NCI-H82 (cell line): ENCODE measurements at regions not wholly inside any gene's neighbourhood (a gene's known extent, or its start where the extent isn't known, plus 50 kb on each side); places are given as distances from the start of the nearest gene placed in this dataset.
A peak's percentile ranks its signal among the peaks of the same experiment; 100 is the strongest.
"Not testable (repeated sequence)": the region's sequence is repeated elsewhere in the genome, so short reads cannot be mapped to it uniquely, and the experiment has no call there.

Experiments used
- DNase-seq: peaks from one replicate; lab custom pipeline; 2025; lab: John Stamatoyannopoulos, UW

DNA sequence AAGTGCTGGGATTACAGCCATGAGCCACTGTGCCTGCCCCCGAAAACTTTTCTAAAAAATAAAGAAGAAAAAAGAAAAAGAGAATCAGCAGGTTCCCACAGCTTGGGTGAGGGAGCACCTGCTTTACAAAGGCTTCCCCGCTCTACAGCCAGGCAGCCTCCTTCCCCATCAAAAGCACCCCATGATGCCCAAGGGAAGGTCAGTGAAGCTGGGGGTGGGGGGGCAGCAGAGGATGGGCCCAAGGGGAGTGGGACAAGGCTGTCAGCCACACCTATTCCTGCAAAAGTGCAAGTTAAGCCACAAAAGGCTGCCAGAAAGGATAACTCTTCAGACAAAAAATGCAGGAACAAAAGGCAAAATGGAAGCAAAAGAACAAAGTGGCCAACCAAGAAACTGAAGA is 72.5 kb downstream of the FAM50B start:
- no peak for DNase-seq

DNA sequence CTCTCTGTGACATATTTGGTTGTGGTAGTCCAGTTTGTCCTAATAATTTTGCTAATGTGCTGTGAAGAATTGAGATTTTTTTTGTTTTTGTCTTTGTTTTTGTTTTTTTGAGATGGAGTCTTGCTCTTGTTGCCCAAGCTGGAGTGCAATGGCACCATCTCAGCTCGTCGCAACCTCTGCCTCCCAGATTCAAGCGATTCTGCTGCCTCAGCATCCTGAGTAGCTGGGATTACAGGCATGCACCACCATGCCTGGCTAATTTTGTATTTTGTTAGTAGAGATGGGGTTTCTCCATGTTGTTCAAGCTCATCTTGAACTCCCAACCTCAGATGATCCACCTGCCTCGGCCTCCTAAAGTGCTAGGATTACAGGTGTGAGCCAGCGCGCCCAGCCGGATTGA is 73.4 kb downstream of the FAM50B start:
- DNase-seq: not testable (repeated sequence)

DNA sequence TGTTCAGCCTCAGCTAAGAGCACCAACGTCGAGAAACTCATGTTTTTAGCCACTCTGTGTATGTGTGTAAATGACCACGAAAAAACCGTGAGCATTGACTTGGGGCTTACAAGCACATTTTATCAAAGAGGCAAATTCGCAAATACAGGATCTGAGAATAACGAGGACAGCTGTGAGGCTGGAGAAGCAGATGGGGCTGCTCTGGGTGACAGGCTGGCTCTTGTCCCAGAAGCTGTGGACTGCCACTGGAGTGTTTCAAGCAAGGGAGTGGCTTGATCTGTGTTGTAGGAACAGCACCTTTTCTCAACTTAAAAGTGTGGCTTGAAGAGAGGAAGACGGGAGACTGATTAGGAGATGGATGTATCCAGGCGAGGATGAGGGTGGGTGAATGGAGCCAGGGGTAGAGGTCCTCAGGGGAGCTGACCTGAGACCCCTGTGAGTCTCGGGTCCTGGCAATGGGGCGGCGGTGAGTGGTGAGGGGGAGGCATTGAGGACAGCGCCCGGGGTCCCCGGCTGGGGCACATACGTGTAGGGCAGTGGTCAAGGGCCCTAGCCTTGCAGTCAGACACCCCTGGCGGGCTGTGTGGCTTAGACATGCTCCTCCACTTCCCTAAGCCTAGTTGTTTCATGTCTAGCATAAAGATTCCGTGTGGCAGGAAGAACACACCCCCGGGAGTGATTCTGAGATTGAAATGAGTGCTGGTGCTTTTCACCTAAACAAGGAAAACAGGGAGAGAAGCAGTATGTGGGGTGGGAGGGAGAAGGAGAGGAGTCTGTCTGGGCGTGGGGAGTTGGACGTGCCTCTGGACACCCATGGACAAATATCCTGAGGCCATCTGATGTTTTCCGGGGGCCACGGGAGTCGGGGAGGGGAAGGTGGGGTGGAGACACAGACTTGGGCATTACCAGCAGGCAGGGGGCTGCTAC is 76.3 kb downstream of the FAM50B start:
- peak; percentile 24 for DNase-seq

- no peak for DNase-seq
Measured at GRCh38 chr6:3926150-3926482, 76.9 kb downstream of the FAM50B start.

GRCh38 chr6:3928111-3928510 is 78.9 kb downstream of the FAM50B start:
- no peak for DNase-seq

GRCh38 chr6:3929281-3929798 is 80.2 kb downstream of the FAM50B start:
- DNase-seq: no peak

- no peak for DNase-seq
Measured at GRCh38 chr6:3937438-3937837, 88.3 kb downstream of the FAM50B start.

- no peak for DNase-seq
Measured at GRCh38 chr6:3938715-3939367, 89.7 kb downstream of the FAM50B start.

GRCh38 chr6:3939368-3939958 is 90.3 kb downstream of the FAM50B start:
- no peak for DNase-seq

GRCh38 chr6:3939964-3940363 is 90.8 kb downstream of the FAM50B start:
- no peak for DNase-seq

GRCh38 chr6:3940703-3941102 is 91.5 kb downstream of the FAM50B start:
- DNase-seq: no peak

DNA sequence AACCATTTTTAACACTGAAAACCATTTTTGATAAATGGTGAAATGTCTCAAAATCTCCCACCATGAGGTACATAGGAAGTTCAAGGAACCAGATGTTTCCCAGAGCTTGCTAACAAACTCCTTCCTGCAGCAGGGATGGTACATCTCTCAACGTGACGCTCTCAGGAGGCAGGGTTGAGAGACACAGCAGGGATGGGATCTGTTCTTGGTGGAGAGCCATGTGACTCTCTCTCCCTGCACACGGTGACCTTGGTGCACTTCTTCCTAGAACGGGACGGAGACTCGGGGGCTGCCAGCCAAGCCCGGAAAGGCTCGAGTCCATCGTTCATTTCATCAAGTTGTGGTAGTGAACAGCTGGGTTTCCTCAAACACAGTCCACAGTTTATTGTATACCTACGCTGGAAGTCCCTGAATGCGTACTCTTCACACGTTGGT is 94.2 kb downstream of the FAM50B start:
- DNase-seq: no peak

- DNase-seq: no peak
Measured at GRCh38 chr6:3944246-3944645, 95.1 kb downstream of the FAM50B start.

DNA sequence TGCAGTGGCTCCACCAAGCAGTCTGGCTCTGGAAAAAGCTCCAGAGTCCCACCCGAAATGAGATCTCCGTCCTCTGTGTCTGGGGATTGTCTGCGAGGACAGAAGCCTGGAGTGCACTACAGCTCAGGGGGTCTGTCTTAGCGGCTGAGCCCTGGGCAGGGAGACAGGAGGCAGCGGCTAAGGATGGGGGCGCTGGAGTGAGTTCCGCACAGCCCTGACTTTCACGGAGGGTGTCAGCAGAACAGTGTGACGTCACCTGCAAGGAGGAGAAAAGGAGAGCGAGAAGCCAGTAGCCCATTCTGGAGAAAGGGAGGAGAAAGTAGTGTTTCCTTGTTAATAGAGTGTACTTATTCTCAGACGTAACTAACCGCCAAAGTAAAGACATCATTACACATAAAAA is 97.6 kb downstream of the FAM50B start:
- DNase-seq: peak; percentile 18

DNA sequence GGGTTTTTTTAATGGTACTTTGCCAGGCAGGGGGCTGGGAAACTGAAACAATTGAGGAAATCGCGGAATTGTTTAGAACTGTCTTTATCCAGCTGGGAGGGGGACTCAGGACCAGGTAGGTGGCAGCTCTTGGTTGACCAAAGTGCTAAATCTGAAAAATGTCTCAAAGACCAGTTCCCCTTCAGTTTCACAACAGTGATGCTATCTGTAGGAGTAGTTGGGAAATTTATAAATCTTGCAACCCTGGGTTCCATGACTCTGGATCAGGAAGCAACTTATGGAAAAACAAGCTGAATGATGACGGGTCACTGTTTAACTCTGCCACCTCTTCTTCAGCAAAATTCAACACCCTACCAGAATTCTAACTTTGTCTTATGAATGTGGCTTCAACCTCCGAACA is 99.7 kb downstream of the FAM50B start:
- DNase-seq: no peak

GRCh38 chr6:3949521-3949920 is 100.3 kb downstream of the FAM50B start:
- no peak for DNase-seq

- no peak for DNase-seq
Measured at GRCh38 chr6:3956054-3956453, 106.9 kb downstream of the FAM50B start.

- DNase-seq: no peak
Measured at GRCh38 chr6:3957321-3957720, 108.1 kb downstream of the FAM50B start.

DNA sequence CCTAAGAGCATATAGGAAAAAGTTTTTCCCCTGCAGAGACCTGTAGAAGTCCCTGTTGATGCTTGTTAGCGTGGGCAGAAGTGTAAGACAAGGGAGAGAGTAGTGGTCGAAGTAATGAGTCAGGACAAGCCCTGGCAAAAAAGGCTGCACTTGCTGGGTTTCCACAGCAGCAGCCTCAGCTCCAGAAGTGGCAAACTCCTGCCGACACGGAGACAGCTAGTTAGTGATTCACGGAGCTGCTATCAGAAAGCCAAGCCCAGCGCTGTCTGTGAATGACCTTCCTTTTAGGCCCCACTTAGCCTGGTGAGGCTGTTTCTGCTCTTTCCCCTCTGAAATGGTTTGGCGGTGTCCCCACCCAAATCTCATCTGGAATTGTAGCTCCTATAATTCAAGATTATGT is 109.1 kb downstream of the FAM50B start:
- DNase-seq: no peak

- no peak for DNase-seq
Measured at GRCh38 chr6:3959385-3959784, 110.2 kb downstream of the FAM50B start.

DNA sequence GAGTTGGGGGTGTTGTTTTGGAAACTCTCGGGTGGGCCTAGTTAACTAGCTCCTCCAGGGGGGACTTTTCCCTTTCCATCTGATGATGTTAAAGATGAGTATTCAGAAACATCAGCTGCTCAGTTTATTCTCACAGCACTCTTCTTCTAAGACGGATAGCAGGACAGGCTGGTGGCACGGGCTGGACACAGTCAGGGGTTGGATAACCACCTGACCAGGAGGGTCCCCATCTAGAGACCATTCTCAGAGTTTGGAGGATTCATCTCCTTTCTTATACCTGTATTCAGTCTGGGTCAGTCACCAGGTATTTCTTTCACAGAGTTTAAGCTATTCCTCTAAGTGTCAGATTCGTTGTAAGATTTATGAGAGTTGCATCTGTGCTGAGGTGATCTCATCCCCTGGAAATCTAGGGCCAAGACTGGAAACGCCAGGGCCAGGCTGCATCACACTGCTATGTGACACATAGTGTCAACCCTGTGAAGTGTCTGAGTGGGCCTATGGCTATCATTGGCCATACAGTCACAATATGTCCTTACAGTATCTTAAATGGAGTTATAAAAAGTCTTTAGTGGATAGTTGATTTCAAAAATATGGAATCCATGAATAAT is 111.7 kb downstream of the FAM50B start:
- no peak for DNase-seq

- DNase-seq: no peak
Measured at GRCh38 chr6:3961581-3962215, 112.5 kb downstream of the FAM50B start.
